Left lung (tissue), 4 donors: ENCODE measurements at regions not wholly inside any gene's neighbourhood (a gene's known extent, or its start where the extent isn't known, plus 50 kb on each side); places are given as distances from the start of the nearest gene placed in this dataset.

Experiments
- ATAC-seq: fragments of 200-7000 bp; cut with Tn5 transposase; one replicate; pipeline ENCODE4 v1.9.1; 2020; ENCODE audit warnings: moderate library complexity
- DNase-seq, 4 donors: peaks; one replicate each; pipeline ENCODE4 v3.0.0-alpha.2; 2013 to 2020
- H3K27ac ChIP-seq, 2 donors: fragments of 200-600 bp; sonication (generic) in 1 of 2; one replicate each; pipeline versions ENCODE4 v1.5.0 to v1.8.0; 2020 to 2021
- H3K27me3 ChIP-seq, 2 donors: fragments of 200-600 bp; sonication (generic) in 1 of 2; one replicate each; pipeline versions ENCODE4 v1.5.0 to v1.8.0; 2020 to 2021
- H3K36me3 ChIP-seq, 2 donors: fragments of 200-600 bp; sonication (generic) in 1 of 2; one replicate each; pipeline versions ENCODE4 v1.5.0 to v1.8.0; 2020 to 2021
- H3K4me1 ChIP-seq, 2 donors: fragments of 200-600 bp; one replicate each; pipeline ENCODE4 v1.8.0; 2021
- H3K4me3 ChIP-seq, 2 donors: fragments of 200-600 bp; sonication (generic) in 1 of 2; one replicate each; pipeline versions ENCODE4 v1.5.0 to v1.8.0; 2020 to 2021; ENCODE audit warnings: mild to moderate bottlenecking in 1 of 2
- H3K9me3 ChIP-seq, 2 donors: fragments of 200-600 bp; sonication (generic) in 1 of 2; one replicate each; pipeline versions ENCODE4 v1.5.0 to v1.8.0; 2020 to 2021
- intact Hi-C, 2 donors: fragments of 100-400 bp; cut with DNase I; formaldehyde crosslinking; loops; one replicate each; pipeline versions ENCODE4 v1.11.2 to v1.14.2; 2022
- TF ChIP-seq, protein P1 (sequence below), 2 donors: fragments of 200-600 bp; sonication (generic) in 1 of 2; IDR thresholded peaks; one replicate each; pipeline versions ENCODE4 v1.5.0 to v1.8.0; 2021; ENCODE audit warnings: antibody characterized with exemption in 2 of 2
- donor health status: DM: no; HTN: yes; CAD: no.
- donor health status: DM: no; HTN: no; CAD: no.

DNA sequence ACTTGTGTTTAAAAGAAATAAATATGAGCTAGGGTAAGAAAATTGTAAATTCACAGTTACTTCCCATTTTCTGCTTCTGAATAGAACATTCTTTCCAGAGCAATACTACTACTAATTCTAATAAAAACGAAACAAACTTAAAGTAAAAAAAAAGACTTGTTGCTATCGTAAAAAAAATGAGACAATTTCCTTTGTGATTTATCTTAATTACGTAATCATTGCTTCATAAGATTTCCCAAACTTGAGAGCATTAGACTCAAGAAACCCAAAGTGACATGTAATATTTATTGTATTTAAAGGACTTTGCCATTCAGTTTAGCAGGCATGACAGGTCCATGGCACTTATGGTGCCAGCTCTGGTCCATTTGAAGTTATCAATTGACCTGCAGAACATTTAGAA, 153.8 kb downstream of the AQP4 start:
- ATAC-seq (no peak), DNase-seq (no peak)
- intact Hi-C loops: no loop called here
- Histone ChIP-seq H3K4me1 (peaks cover 0 to 17% of the 10 kb centered on the region in 2 donors), H3K4me3 (no peak overlapping the region), H3K27me3 (peaks cover 0 to 3% of the 10 kb centered on the region in 2 donors), H3K36me3 (no peaks in the 10 kb centered on the region), H3K9me3 (no peaks in the 10 kb centered on the region), H3K27ac (no peak overlapping the region)
- TF ChIP-seq, protein P1, sequence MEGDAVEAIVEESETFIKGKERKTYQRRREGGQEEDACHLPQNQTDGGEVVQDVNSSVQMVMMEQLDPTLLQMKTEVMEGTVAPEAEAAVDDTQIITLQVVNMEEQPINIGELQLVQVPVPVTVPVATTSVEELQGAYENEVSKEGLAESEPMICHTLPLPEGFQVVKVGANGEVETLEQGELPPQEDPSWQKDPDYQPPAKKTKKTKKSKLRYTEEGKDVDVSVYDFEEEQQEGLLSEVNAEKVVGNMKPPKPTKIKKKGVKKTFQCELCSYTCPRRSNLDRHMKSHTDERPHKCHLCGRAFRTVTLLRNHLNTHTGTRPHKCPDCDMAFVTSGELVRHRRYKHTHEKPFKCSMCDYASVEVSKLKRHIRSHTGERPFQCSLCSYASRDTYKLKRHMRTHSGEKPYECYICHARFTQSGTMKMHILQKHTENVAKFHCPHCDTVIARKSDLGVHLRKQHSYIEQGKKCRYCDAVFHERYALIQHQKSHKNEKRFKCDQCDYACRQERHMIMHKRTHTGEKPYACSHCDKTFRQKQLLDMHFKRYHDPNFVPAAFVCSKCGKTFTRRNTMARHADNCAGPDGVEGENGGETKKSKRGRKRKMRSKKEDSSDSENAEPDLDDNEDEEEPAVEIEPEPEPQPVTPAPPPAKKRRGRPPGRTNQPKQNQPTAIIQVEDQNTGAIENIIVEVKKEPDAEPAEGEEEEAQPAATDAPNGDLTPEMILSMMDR (IDR thresholded peaks at IDR 0.05): no peak

DNA sequence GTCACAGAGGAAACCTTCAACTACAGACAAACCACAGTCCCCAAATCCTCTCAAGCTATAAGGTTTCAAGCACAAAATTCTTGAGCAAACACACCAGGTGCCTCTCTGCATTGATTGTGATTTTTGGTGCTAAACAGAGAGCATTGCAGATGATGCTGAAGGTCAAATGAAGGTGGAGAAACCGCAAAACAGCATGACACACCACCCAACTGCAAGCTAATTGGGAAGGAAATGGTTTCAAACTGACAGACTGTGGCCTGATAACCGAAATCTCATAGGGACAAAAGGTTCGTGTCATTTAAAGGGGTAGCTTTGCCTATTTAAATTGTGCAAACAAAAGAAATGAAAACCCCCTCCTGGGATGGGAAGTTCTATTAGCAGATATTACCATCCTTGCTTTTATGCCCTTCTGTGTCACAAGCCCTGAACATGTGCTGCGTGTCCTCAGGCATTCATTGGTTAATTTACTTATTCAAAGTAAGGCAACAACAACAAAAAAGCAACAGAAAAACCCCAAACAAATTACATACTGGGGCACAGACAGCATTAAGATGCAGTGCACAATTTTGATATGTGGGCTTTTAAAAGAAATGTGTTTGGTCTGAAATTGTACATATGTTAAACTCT, 154.9 kb downstream of the AQP4 start:
- H3K4me3 ChIP-seq: no peak overlapping the region
- H3K36me3 ChIP-seq: no peaks in the 10 kb centered on the region
- TF ChIP-seq, protein P1 (IDR thresholded peaks at IDR 0.05): no peak
- H3K4me1 ChIP-seq: peaks cover 0 to 21% of the 10 kb centered on the region in 2 donors
- no peak for ATAC-seq
- no peaks in the 10 kb centered on the region for H3K9me3 ChIP-seq
- no peaks in the 10 kb centered on the region for H3K27me3 ChIP-seq
- H3K27ac ChIP-seq: peak overlapping the region in 1 of 2 donors; percentile 31
- DNase-seq: no peak
- intact Hi-C loops: no loop called here

DNA sequence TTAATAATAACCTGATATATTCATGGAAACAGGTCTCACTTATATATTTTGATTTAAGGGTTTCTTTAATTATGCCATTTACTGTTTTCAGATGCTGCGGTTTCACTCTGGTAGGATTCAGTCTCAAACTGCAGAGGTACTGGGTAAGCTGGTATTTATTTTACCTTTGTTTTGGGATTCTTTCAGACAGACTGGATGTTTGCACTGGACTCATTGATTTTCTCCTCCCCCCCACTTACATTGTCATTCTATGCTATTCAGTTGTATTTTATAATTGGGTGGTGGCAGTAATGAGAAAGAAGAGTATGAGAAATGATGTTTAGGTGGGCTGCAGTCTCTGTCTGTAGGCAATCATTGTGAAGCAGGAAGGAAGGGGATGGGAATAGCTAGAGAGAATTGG, 155.6 kb downstream of the AQP4 start:
- DNase-seq: no peak
- Histone ChIP-seq H3K27me3 (no peaks in the 10 kb centered on the region), H3K4me1 (peaks cover 0 to 21% of the 10 kb centered on the region in 2 donors), H3K4me3 (no peak overlapping the region), H3K36me3 (no peaks in the 10 kb centered on the region), H3K27ac (no peak overlapping the region), H3K9me3 (no peaks in the 10 kb centered on the region)
- ATAC-seq: no peak
- TF ChIP-seq, protein P1 (IDR thresholded peaks at IDR 0.05): no peak
- intact Hi-C loops: no loop called here

DNA sequence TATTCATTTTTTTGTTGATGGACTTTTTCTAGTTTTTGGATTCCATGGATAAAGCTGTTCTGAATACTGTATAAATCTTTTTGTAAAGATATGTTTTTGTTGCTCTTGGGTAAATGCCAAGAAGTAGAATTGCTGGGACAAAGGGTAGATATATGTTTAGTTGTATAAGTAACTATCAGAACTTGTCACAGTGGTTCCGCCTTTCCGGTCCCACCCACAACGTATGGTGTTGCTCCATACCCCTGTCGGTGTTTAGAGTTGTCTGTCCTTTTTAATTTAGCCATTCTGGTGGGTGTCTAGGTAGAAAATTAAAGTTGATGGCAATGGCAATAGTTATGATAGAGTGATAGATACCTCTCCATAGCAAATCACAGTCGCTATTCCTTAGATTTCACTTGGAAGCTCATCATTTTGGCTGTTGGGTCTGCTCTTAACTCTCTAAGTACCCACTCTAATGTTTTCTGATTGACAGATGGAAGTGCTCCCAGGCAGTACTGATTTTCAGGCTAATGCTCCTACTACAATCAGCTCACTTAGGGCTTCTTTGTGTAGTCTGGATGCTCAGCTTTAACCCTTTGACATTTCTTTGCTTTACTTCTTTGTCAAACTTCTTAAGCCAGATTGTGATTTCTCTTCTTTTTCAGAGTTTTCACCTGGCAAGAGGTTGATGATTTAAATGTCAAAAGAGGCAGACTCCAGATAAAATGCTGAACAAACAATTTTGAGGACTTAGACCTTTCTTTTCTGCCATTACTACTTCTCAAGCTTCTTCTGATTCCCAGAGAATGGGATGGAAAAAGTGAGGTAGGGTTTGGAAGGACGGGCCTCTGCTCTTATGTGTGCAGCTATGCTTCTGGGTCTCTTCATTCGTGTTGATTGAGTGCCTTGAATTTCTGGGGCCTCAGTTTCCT, 156.4 kb downstream of the AQP4 start:
- no peaks in the 10 kb centered on the region for H3K9me3 ChIP-seq
- DNase-seq (no peak), ATAC-seq (no peak)
- peak overlapping the region in 1 of 2 donors; percentile 13 for H3K27ac ChIP-seq
- intact Hi-C loops: no loop called here
- H3K4me3 ChIP-seq: no peak overlapping the region
- H3K4me1 ChIP-seq: peaks cover 0 to 21% of the 10 kb centered on the region in 2 donors
- TF ChIP-seq, protein P1 (IDR thresholded peaks at IDR 0.05): no peak
- H3K27me3 ChIP-seq: no peaks in the 10 kb centered on the region
- H3K36me3 ChIP-seq: no peaks in the 10 kb centered on the region

DNA sequence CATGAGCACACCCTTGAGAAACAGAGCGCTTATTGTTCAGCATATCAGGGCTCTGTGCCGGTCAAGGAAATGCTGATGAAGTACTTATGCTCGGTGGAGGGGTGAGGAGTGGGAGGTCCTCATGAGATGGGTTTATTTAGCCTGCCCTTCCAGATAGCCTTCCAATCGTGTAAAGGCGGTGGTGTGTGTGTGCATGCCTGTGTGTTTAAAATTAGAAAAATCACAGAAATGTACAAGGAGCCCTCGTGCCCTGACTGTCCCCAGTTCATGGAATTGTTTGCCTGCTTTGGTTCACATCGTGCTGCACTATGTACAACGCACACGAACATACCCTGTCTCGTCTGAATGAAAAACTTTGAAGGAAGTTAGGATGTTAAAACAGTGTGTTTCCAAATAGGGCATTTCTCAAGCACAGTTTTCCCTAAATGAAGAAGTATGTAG, 158.6 kb downstream of the AQP4 start:
- Histone ChIP-seq H3K4me3 (no peak overlapping the region), H3K36me3 (no peaks in the 10 kb centered on the region), H3K27me3 (no peaks in the 10 kb centered on the region), H3K9me3 (no peaks in the 10 kb centered on the region), H3K4me1 (peaks cover 0 to 20% of the 10 kb centered on the region in 2 donors), H3K27ac (peak overlapping the region in 1 of 2 donors; percentile 59)
- TF ChIP-seq, protein P1 (IDR thresholded peaks at IDR 0.05): no peak
- intact Hi-C loops: no loop called here
- peak in 1 of 4 donors; percentile 65 for DNase-seq
- ATAC-seq: peak; percentile 61
